ENCODE measurements at regions not wholly inside any gene's neighbourhood (a gene's known extent, or its start where the extent isn't known, plus 50 kb on each side); places are given as distances from the start of the nearest gene placed in this dataset.

DNA sequence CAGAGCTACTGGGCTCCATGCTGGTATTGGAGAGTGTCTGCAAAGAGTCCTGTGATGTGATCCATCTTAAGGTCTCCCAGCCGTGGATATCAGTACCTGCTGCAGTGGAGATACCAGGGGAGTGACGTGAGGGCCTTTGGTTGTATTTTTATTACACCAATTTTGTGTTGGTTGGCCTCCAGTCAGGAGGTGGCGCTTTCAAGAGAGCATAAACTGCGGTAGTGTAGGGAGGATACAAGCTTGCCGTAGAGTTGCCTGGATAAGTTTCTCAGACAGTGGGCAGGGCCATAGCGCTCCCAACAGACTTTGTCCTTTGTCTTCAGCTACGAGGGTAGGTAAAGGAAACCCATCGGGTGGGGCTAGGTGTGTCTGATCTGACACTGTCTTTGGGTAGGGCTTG, 113.0 kb upstream of the CEP162 start:
- TF ChIP-seq, protein P1, sequence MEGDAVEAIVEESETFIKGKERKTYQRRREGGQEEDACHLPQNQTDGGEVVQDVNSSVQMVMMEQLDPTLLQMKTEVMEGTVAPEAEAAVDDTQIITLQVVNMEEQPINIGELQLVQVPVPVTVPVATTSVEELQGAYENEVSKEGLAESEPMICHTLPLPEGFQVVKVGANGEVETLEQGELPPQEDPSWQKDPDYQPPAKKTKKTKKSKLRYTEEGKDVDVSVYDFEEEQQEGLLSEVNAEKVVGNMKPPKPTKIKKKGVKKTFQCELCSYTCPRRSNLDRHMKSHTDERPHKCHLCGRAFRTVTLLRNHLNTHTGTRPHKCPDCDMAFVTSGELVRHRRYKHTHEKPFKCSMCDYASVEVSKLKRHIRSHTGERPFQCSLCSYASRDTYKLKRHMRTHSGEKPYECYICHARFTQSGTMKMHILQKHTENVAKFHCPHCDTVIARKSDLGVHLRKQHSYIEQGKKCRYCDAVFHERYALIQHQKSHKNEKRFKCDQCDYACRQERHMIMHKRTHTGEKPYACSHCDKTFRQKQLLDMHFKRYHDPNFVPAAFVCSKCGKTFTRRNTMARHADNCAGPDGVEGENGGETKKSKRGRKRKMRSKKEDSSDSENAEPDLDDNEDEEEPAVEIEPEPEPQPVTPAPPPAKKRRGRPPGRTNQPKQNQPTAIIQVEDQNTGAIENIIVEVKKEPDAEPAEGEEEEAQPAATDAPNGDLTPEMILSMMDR (IDR thresholded peaks at IDR 0.05; ENCODE audit: control extremely low read depth, extremely low read depth, low read depth, missing control alignments), result no peak
- ChIA-PET CTCF (no interaction called here), POLR2A (no interaction called here)
- no peak for DNase-seq (ENCODE audit: extremely low spot score)

DNA sequence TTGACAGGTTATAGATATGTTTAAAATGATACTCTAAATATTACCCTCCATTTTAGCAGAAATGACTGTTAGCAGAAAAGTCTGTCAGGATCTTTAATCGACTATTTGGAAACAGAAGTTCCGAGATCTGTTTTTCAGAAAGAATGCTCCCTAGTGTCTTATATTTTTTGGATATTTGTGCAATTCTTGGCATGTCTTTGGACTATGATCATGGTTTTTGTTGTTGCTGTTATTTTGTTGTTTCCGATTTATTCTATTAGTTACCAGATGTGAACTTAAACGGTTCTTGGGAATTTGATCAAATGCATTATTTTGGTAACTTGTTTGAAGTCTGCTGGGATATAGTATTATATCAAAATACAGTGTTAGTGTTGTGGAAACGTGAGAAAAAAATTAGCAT, 106.4 kb upstream of the CEP162 start:
- POLR2A ChIA-PET, result no interaction called here
- no peak for DNase-seq (ENCODE audit: extremely low spot score)
- TF ChIP-seq, protein P1 (IDR thresholded peaks at IDR 0.05; ENCODE audit: control extremely low read depth, extremely low read depth, low read depth, missing control alignments), result no peak
- CTCF ChIA-PET, result no interaction called here

DNA sequence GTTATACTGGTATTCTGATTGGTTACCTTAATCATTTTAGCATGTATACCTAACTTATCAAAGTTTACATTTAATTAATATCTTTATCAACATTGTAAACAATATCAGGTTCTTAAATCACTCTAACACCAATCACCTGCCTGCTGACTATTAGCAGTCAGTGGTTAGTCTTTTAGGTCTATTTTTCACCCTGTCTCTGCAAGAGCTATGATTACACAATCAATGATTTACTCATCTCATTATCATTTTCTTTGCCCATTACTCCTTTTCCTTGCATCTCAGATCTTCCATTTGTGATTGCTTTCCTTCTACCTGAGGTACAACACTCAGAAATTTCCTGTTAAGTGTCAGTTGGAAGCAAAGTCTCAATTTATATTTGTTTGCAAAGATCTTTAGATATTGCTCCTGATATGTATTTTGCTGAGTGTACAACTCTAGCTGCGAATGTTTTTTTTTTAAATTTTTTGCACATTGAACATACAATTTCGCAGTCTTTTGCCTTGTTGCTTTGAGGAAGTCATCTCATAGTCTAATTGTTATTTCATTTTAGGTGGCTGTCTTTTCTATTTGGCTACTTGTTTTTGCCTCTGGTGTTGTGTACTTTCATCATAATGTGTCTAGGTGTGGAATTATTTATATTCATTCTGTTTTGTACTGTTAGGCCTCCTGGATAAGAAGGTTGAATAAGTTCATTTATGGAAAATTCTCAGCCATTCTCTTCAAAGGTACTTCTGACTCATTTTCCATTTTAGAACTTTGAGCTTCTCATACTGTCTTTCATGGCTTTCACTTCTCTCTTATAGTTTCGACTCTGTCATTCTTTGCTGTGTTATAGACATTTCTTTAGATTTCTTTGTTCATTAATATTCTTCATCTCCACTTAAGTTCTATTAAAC, 104.9 kb upstream of the CEP162 start:
- ChIA-PET CTCF (interaction anchor here (1.0 to 1.7 kb wide), 2 partner anchors 12 to 49 kb away, joined by 3 to 4 read pairs; no protein-coding TSS in a partner anchor), POLR2A (no interaction called here)
- DNase-seq (ENCODE audit: extremely low spot score), result peak; percentile 40
- TF ChIP-seq, protein P1 (IDR thresholded peaks at IDR 0.05; ENCODE audit: control extremely low read depth, extremely low read depth, low read depth, missing control alignments), result no peak

DNA sequence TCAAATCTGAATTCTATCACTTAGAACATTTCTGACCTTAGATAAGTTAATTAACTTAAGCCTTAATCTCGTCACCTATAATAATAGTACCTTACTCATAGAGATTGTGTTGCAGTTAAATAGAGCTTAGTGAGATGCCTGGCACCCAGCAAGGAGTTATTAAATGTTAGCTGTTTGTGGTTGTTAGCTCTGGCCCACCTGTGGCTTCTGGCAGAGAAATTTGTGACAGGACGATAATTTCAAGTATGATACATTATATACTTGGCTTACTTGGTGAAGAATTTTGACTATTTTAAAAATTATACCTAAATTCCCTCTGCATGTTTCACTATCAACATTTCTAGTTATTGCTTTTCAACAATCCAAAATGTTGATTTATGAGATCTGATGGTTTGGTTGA, 102.9 kb upstream of the CEP162 start:
- CTCF ChIA-PET, result interaction anchor here (0.8 to 1.7 kb wide), 2 partner anchors 9 to 11 kb away, joined by 3 to 4 read pairs; no protein-coding TSS in a partner anchor
- TF ChIP-seq, protein P1 (IDR thresholded peaks at IDR 0.05; ENCODE audit: control extremely low read depth, extremely low read depth, low read depth, missing control alignments), result no peak

DNA sequence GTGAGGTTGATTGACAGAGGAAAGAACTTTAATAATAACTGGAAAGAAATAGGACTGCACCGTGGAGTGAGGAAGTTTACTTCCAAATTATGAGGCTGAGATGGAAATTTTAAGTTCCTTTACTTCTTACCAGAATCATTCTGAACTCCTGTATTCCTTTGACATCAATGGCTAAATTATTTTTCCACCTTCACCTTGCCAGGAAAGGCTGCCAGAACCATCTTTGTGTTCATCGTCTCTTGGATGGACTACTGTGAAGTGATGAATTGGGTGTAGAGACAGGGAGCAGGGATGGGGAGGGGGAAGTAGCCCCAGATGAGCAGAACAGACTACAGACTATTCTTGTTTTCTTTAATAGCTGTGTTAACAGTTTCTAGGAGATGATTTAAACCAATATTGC, 102.1 kb upstream of the CEP162 start:
- ChIA-PET CTCF (interaction anchor here (0.8 to 1.7 kb wide), 2 partner anchors 10 to 11 kb away, joined by 3 to 4 read pairs; no protein-coding TSS in a partner anchor), POLR2A (no interaction called here)
- TF ChIP-seq, protein P1 (IDR thresholded peaks at IDR 0.05; ENCODE audit: control extremely low read depth, extremely low read depth, low read depth, missing control alignments), result no peak
- no peak for DNase-seq (ENCODE audit: extremely low spot score)

More for the DNA sequence above, 102.9 kb upstream of the CEP162 start:
- DNase-seq (ENCODE audit: extremely low spot score), result no peak
- POLR2A ChIA-PET, result no interaction called here

DNA sequence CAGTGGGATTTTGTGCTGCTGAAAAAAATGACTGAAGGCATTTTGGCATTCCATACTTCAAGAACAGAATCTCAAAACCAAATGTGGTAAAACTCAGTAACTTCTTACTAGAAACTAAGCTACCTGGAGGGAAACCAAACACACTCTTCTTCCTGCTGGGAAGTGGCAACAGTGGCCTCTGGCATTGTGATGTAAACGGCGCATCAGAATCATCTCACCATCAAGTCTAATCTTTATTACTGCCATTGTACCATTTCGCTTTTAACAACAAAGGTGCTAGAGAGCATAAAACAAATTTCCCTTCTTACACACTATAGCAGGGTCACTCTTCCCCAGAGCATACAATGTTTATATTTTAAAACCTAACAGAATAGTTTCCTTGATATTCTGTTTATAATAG, 101.6 kb upstream of the CEP162 start:
- TF ChIP-seq, protein P1 (IDR thresholded peaks at IDR 0.05; ENCODE audit: control extremely low read depth, extremely low read depth, low read depth, missing control alignments), result no peak
- DNase-seq (ENCODE audit: extremely low spot score), result no peak
- ChIA-PET CTCF (no interaction called here), POLR2A (no interaction called here)
